Panc1 (cell line): ENCODE measurements at regions not wholly inside any gene's neighbourhood (a gene's known extent, or its start where the extent isn't known, plus 50 kb on each side); places are given as distances from the start of the nearest gene placed in this dataset.

Experiments
- POLR2AphosphoS5 ChIP-seq: IDR thresholded peaks from 2 replicates; pipeline ENCODE4 v1.6.1; 2012; ENCODE audit warnings: mild to moderate bottlenecking, low read depth, low read length, moderate library complexity
- TF ChIP-seq, protein P1 (sequence below): fragments of 450-650 bp; IDR thresholded peaks from 2 replicates; pipeline ENCODE4 v1.5.1; 2017; ENCODE audit warnings: mild to moderate bottlenecking

DNA sequence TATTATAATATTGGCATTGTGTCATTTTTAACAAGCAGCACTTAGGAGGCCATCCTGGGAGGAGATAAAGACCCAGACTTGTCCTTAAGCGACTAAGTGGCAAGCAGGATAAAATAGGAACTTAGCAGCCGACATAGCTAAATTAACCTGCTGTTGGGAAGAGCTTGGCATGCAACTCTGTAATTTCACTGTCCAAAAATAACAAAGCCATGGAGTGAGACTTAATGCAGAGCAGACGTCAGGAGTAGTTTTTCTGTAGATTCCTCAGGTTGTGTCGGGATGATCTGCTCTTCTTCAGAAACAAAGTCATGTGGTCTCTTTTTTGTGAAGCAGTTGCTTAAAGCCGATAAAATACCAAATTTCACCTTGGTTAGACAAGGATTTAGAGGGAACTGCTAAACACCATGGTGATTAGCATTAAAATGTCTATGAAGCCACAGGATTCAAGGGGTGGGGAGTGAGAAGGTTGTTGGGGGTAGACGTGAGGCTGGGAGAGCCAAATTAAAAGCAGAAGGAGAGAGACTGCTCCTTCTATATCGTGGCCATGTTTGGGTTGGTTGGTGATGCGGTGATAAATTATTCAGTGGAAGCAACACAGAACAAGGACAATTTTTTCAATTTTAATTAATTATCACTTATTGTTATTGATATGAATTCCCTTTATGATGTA, 303.0 kb downstream of the CSNK1G3 start:
- no peak; the same call in 1 of the 2 replicates for TF ChIP-seq POLR2AphosphoS5
- TF ChIP-seq, protein P1, sequence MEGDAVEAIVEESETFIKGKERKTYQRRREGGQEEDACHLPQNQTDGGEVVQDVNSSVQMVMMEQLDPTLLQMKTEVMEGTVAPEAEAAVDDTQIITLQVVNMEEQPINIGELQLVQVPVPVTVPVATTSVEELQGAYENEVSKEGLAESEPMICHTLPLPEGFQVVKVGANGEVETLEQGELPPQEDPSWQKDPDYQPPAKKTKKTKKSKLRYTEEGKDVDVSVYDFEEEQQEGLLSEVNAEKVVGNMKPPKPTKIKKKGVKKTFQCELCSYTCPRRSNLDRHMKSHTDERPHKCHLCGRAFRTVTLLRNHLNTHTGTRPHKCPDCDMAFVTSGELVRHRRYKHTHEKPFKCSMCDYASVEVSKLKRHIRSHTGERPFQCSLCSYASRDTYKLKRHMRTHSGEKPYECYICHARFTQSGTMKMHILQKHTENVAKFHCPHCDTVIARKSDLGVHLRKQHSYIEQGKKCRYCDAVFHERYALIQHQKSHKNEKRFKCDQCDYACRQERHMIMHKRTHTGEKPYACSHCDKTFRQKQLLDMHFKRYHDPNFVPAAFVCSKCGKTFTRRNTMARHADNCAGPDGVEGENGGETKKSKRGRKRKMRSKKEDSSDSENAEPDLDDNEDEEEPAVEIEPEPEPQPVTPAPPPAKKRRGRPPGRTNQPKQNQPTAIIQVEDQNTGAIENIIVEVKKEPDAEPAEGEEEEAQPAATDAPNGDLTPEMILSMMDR = no peak
